Activated naive CD4-positive, alpha-beta T cell treated with anti-CD3 and anti-CD28 coated beads for 36 hours (primary cell): ENCODE measurements at regions not wholly inside any gene's neighbourhood (a gene's known extent, or its start where the extent isn't known, plus 50 kb on each side); places are given as distances from the start of the nearest gene placed in this dataset.

Source experiments
- CTCF ChIA-PET: fragments of 350-600 bp; sonication (Branson Sonifier 250); formaldehyde crosslinking; loops from one replicate; lab custom pipeline; 2021; ENCODE audit warnings: antibody characterized with exemption; lab: Charles Lee
- DNase-seq: peaks from one replicate; pipeline ENCODE4 v3.0.0-alpha.2; 2020
- H3K27ac Mint-ChIP-seq: one replicate; pipeline ENCODE4 v1.8.0; 2021; ENCODE audit warnings: mild to moderate bottlenecking, mixed read lengths
- H3K27me3 Mint-ChIP-seq: one replicate; pipeline ENCODE4 v1.8.0; 2021; ENCODE audit warnings: low read depth, mixed read lengths
- H3K36me3 Mint-ChIP-seq: one replicate; pipeline ENCODE4 v1.8.0; 2021; ENCODE audit warnings: low read depth, mixed read lengths
- H3K4me1 Mint-ChIP-seq: one replicate; pipeline ENCODE4 v1.8.0; 2021; ENCODE audit warnings: low read depth, mixed read lengths
- H3K4me3 Mint-ChIP-seq: one replicate; pipeline ENCODE4 v1.8.0; 2021; ENCODE audit warnings: mild to moderate bottlenecking, moderate library complexity, mixed read lengths
- H3K9me3 Mint-ChIP-seq: one replicate; pipeline ENCODE4 v1.8.0; 2021; ENCODE audit warnings: mixed read lengths
- intact Hi-C: fragments of 100-400 bp; cut with micrococcal nuclease; formaldehyde crosslinking; loops from one replicate; pipeline ENCODE4 v1.15.1; 2023

GRCh38 chr7:84251277-84251781 is 56.7 kb upstream of the SEMA3A start:
- CTCF ChIA-PET = interaction anchor here (0.6 kb wide), 1 partner anchor 317 kb away, joined by 3 read pairs; no protein-coding TSS in a partner anchor
- intact Hi-C loops = no loop called here
- H3K4me3 Mint-ChIP-seq = no peak overlapping the region
- no peaks in the 10 kb centered on the region for H3K9me3 Mint-ChIP-seq
- H3K36me3 Mint-ChIP-seq = no peaks in the 10 kb centered on the region
- no peaks in the 10 kb centered on the region for H3K4me1 Mint-ChIP-seq
- H3K27ac Mint-ChIP-seq = no peak overlapping the region
- no peaks in the 10 kb centered on the region for H3K27me3 Mint-ChIP-seq
- DNase-seq = no peak

GRCh38 chr7:84250452-84250851 is 55.9 kb upstream of the SEMA3A start:
- Mint-ChIP-seq H3K4me1 (no peaks in the 10 kb centered on the region), H3K27me3 (no peaks in the 10 kb centered on the region), H3K9me3 (peaks cover under 1% of the 10 kb centered on the region), H3K27ac (no peak overlapping the region), H3K4me3 (no peak overlapping the region), H3K36me3 (no peaks in the 10 kb centered on the region)
- no peak for DNase-seq
- intact Hi-C loops = no loop called here
- CTCF ChIA-PET = no interaction called here

GRCh38 chr7:84249656-84250055 is 55.1 kb upstream of the SEMA3A start:
- intact Hi-C loops = no loop called here
- peaks cover 2% of the 10 kb centered on the region for H3K27me3 Mint-ChIP-seq

GRCh38 chr7:84248843-84249242 is 54.3 kb upstream of the SEMA3A start:
- Mint-ChIP-seq H3K4me1 (no peaks in the 10 kb centered on the region), H3K36me3 (peaks cover under 1% of the 10 kb centered on the region), H3K27me3 (peaks cover 2% of the 10 kb centered on the region), H3K9me3 (peaks cover 8% of the 10 kb centered on the region), H3K4me3 (no peak overlapping the region), H3K27ac (no peak overlapping the region)
- intact Hi-C loops = no loop called here
- CTCF ChIA-PET = no interaction called here
- no peak for DNase-seq

More at GRCh38 chr7:84249656-84250055, 55.1 kb upstream of the SEMA3A start:
- Mint-ChIP-seq H3K36me3 (no peaks in the 10 kb centered on the region), H3K9me3 (peaks cover 8% of the 10 kb centered on the region), H3K4me1 (no peaks in the 10 kb centered on the region), H3K4me3 (no peak overlapping the region), H3K27ac (no peak overlapping the region)
- CTCF ChIA-PET = no interaction called here
- DNase-seq = no peak

GRCh38 chr7:84248267-84248666 is 53.7 kb upstream of the SEMA3A start:
- no peak for DNase-seq
- intact Hi-C loops = no loop called here
- no peak overlapping the region for H3K4me3 Mint-ChIP-seq
- H3K36me3 Mint-ChIP-seq = peaks cover 4% of the 10 kb centered on the region
- CTCF ChIA-PET = no interaction called here
- no peak overlapping the region for H3K27ac Mint-ChIP-seq
- H3K27me3 Mint-ChIP-seq = peaks cover 2% of the 10 kb centered on the region
- peaks cover 14% of the 10 kb centered on the region for H3K9me3 Mint-ChIP-seq
- no peaks in the 10 kb centered on the region for H3K4me1 Mint-ChIP-seq

- Mint-ChIP-seq H3K36me3 (peaks cover 4% of the 10 kb centered on the region), H3K27me3 (peaks cover 2% of the 10 kb centered on the region), H3K4me1 (no peaks in the 10 kb centered on the region), H3K4me3 (no peak overlapping the region), H3K27ac (no peak overlapping the region), H3K9me3 (peaks cover 15% of the 10 kb centered on the region)
- intact Hi-C loops = no loop called here
- DNase-seq = no peak
- CTCF ChIA-PET = no interaction called here
Measured at GRCh38 chr7:84247591-84247990, 53.0 kb upstream of the SEMA3A start.

- intact Hi-C loops = no loop called here
- CTCF ChIA-PET = no interaction called here
- H3K36me3 Mint-ChIP-seq = peaks cover 4% of the 10 kb centered on the region
- no peaks in the 10 kb centered on the region for H3K4me1 Mint-ChIP-seq
- no peak overlapping the region for H3K4me3 Mint-ChIP-seq
- no peak overlapping the region for H3K27ac Mint-ChIP-seq
- H3K9me3 Mint-ChIP-seq = peaks cover 21% of the 10 kb centered on the region
- DNase-seq = no peak
- H3K27me3 Mint-ChIP-seq = peaks cover 2% of the 10 kb centered on the region
Measured at GRCh38 chr7:84245835-84246234, 51.2 kb upstream of the SEMA3A start.
